Fibroblast of the aortic adventitia (primary cell): ENCODE measurements at regions not wholly inside any gene's neighbourhood (a gene's known extent, or its start where the extent isn't known, plus 50 kb on each side); places are given as distances from the start of the nearest gene placed in this dataset.

Experiments
- DNase-seq: peaks from one replicate; pipeline ENCODE4 v3.0.0-alpha.2; 2010; ENCODE audit warnings: low read depth
- H3K4me3 ChIP-seq: 2 replicates; pipeline ENCODE4 v1.5.1; 2011; ENCODE audit warnings: low read depth, mild to moderate bottlenecking, control low read depth, low read length, moderate library complexity
- CTCF ChIP-seq: IDR thresholded peaks from 2 replicates; pipeline ENCODE4 v1.5.1; 2011; ENCODE audit warnings: mild to moderate bottlenecking, low read length, control low read depth, inconsistent platforms; ENCODE audit not compliant: insufficient read depth

DNA sequence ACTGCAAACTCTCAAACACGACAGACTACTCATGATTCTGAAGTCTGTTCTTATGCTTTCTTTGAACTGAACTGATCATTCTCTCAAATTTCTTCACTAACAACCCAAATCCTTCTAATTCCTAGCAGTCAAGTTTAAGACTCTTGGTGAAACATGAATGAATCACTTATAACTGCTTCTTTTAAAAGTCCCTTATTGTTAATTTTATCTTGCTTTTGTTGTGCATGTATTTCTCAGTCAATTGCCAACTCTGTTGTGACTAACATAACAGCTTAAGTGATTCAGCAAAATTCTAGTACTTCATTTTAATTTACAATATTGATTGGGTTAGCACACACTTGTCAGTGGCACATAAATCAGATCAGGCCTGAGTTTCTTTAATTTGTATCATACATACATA is 357.0 kb upstream of the FSIP2 start:
- TF ChIP-seq CTCF: no peak
- H3K4me3 ChIP-seq: no peak overlapping the region
- DNase-seq: no peak

- DNase-seq: no peak
- no peak overlapping the region for H3K4me3 ChIP-seq
- no peak for TF ChIP-seq CTCF
These were observed 353.6 kb upstream of the FSIP2 start for GRCh38 chr2:185384822-185385560.

DNA sequence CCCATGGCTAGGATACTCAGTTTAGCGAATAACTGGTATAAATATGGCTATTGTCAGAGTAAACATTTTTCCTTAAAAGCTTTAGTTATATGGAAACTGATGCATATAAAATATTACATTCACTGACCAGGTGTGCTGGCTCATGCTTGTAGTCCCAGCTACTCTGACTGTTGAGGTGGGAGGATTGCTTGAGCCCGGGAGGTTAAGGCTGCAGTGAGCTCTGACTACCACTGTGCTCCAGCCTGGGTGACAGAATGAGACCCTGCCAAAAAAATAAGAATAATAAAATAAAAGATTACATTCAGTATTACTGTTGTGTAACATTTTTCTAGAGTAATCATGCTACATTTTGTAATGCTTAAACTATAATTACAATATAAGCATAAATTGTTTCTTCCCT is 350.4 kb upstream of the FSIP2 start:
- TF ChIP-seq CTCF: no peak
- no peak for DNase-seq
- no peak overlapping the region for H3K4me3 ChIP-seq

DNA sequence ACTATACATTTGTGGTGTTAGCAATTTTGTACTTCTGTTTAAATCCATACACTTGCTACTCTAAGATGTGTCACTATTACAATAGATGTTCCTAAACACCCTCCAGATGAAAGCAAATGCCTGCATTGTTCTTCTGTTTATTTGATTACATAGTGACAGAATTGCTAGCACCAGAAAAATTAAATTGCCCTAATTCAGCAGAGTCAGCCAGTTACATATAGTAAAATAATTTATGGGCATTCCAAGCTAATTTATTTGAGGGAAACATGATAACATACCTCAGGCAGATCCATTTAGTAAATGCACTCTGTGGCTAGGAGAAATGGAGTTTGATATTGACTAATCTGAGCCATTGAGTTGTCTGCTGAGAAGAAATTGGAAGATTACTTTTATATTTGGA is 347.1 kb upstream of the FSIP2 start:
- DNase-seq: no peak
- TF ChIP-seq CTCF: no peak
- H3K4me3 ChIP-seq: no peak overlapping the region

DNA sequence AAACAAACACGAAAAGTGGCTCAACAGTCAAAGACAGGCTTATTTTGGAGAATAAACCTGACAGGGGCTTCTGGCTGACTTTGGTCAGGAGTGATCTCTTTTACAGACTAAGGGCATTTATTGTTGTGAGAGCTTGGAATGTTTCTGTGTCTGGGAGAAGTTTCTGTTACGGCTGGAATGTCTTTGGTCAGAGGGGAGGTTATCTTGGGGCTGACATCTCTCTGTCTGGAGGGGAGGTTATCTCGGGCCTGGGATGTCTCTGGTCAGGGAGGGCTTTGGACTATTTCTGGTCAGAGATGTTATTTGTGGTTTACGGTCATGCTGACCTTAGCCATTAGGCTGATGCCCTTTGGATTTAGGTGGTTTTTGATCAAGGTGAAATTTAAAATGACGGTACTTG is 345.5 kb upstream of the FSIP2 start:
- no peak for DNase-seq
- no peak overlapping the region for H3K4me3 ChIP-seq
- no peak for TF ChIP-seq CTCF

- no peak for TF ChIP-seq CTCF
- no peak for DNase-seq
- H3K4me3 ChIP-seq: no peak overlapping the region
These were observed 336.1 kb upstream of the FSIP2 start for GRCh38 chr2:185402474-185402873.

DNA sequence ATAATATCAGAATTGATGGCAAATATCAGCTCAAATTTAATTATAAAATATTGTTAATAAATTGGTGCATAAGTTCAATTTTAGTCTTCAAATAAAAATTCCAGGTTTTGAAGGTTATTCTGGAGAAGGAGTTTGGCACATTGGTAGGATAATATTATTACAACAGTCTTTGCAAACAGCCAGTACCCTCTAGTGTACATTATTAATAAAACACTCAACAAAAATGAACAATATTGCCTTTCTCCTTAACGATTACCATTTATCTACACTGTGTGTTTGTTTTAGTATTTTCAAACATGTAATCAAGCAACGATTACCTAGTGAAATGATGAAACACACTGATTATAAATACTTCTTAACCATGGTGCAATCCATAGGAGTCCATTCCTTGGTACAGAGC is 334.0 kb upstream of the FSIP2 start:
- no peak for DNase-seq
- H3K4me3 ChIP-seq: no peak overlapping the region
- no peak for TF ChIP-seq CTCF
